ENCODE measurements at regions not wholly inside any gene's neighbourhood (a gene's known extent, or its start where the extent isn't known, plus 50 kb on each side); places are given as distances from the start of the nearest gene placed in this dataset.

DNA sequence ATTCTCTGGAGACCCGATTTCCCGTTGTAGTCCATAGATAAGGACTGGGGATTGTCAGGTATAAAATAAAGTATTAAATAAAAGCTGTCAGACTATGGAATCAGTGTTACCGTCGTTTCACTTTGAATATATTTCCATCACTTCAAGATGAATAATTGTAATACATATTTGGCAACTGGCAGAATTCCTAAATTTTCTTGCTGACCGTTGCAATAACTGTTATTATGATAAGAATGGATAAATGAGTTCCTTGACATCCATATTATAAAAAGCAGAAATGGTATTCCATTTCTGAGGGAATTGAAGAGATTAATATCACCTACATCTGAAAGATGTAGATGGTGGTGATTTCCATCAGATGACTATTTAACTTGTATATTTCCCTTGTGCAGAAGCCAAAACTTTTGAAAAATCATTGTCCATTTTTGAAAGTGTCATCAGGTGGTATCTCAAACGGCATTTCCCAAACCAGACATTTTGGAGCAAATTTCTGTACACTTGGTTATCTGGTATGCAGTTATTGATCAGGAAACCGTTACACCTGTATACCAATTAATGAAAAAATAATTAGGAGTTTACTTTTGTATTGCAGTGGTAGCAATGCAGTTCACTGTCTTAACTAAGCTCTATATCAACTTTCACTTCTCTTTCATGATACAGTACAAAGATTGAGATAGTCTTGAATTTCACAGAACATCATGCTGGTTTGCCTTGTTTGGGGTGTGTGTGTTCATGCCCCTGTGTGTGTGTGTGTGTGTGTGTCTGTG is 878.5 kb downstream of the PCDH18 start:
- Histone ChIP-seq H3K4me1 (ENCODE audit: control insufficient read depth in 3 of 3, insufficient read depth in 3 of 3, low read length in 3 of 3) (no peaks in the 10 kb centered on the region), H3K27ac (ENCODE audit: low read depth, low read length) (no peak overlapping the region), H3K9me3 (ENCODE audit: control insufficient read depth in 3 of 3, low read length in 3 of 3) (no peaks in the 10 kb centered on the region), H3K4me3 (ENCODE audit: low read length in 3 of 3) (no peak overlapping the region), H3K9ac (ENCODE audit: low read depth in 1 of 3, low read length in 3 of 3) (no peak overlapping the region), H3K27me3 (ENCODE audit: control insufficient read depth in 3 of 3, insufficient read depth in 3 of 3, low read length in 3 of 3) (no peaks in the 10 kb centered on the region), H3K36me3 (ENCODE audit: control insufficient read depth in 3 of 3, insufficient read depth in 3 of 3, low read length in 3 of 3) (no peaks in the 10 kb centered on the region)

DNA sequence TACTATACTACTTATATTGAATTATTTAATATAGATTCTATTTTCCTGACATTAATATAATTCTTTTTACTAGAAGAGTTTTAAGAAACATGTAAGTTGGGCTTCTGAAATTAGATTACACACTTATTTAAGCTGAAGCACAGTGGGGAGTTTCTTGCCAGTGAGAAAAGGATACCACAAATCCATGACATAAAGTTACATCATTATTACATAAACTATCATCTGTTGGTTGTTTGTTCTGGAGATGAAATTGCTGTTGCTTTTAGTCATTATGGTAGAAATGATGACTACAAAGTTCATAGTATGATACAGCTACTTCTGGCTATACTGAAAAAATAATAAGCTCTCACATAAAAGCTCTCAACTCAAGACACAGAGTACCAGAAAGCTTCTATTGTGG is 880.4 kb downstream of the PCDH18 start:
- Histone ChIP-seq H3K27me3 (ENCODE audit: control insufficient read depth in 3 of 3, insufficient read depth in 3 of 3, low read length in 3 of 3) (no peaks in the 10 kb centered on the region), H3K36me3 (ENCODE audit: control insufficient read depth in 3 of 3, insufficient read depth in 3 of 3, low read length in 3 of 3) (no peaks in the 10 kb centered on the region), H3K9ac (ENCODE audit: low read depth in 1 of 3, low read length in 3 of 3) (no peak overlapping the region), H3K27ac (ENCODE audit: low read depth, low read length) (no peak overlapping the region), H3K4me3 (ENCODE audit: low read length in 3 of 3) (no peak overlapping the region), H3K9me3 (ENCODE audit: control insufficient read depth in 3 of 3, low read length in 3 of 3) (no peaks in the 10 kb centered on the region), H3K4me1 (ENCODE audit: control insufficient read depth in 3 of 3, insufficient read depth in 3 of 3, low read length in 3 of 3) (no peaks in the 10 kb centered on the region)

DNA sequence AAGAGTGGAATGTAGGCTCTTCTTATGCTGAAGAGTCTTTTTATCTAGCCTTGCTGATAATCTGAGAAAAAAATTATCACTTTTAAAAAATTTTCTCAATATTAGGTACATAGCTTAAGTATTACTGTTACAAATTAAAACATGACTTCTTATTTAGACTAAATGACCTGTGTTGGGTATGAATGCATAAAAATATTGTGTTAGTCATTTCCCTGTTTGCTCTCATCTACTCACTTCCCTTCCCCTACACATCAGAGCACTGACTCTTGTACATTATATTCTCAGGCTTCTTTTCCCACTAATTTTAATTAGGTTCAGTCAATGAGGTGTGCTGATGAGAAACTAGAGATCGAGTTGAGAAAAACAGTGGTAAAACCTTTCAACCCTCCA is 881.0 kb downstream of the PCDH18 start:
- Histone ChIP-seq H3K4me3 (ENCODE audit: low read length in 3 of 3) (no peak overlapping the region), H3K9me3 (ENCODE audit: control insufficient read depth in 3 of 3, low read length in 3 of 3) (no peaks in the 10 kb centered on the region), H3K36me3 (ENCODE audit: control insufficient read depth in 3 of 3, insufficient read depth in 3 of 3, low read length in 3 of 3) (no peaks in the 10 kb centered on the region), H3K9ac (ENCODE audit: low read depth in 1 of 3, low read length in 3 of 3) (no peak overlapping the region), H3K27me3 (ENCODE audit: control insufficient read depth in 3 of 3, insufficient read depth in 3 of 3, low read length in 3 of 3) (no peaks in the 10 kb centered on the region), H3K4me1 (ENCODE audit: control insufficient read depth in 3 of 3, insufficient read depth in 3 of 3, low read length in 3 of 3) (no peaks in the 10 kb centered on the region), H3K27ac (ENCODE audit: low read depth, low read length) (no peak overlapping the region)

DNA sequence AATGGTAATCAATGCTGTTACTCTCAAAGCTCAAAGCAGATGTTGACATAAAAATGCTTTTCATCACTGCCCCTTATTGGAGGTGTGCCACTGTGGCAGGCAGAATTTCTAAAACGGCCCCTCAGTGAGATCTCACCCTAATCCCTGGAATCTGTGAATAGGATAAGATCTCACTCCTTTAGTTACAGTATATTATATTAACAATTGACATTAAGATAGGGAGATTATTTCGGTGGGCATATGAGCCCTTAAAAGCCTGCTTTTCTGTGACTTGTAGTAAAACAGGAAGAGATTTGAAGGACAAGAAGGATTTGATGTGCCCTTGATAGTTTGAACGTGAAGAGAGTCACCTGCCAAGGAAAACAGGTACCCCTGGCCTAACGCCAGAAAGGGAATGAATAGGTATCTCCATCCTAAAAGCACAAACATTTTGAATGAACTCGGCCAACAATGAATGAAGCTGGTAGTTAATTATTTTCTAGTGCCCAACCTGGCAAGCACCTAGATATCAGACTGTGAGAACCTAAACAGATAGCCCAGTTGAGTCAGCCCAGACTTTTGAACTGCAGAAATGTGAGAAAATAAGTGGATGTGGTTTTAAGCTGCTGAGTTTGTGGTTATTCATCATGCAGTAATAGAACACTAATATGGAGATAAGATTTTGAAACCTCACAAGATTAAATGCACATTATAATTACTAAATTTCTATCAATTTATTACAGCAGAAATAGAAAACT is 881.6 kb downstream of the PCDH18 start:
- no peaks in the 10 kb centered on the region for H3K4me1 ChIP-seq (ENCODE audit: control insufficient read depth in 3 of 3, insufficient read depth in 3 of 3, low read length in 3 of 3)
- H3K4me3 ChIP-seq (ENCODE audit: low read length in 3 of 3): no peak overlapping the region
- no peaks in the 10 kb centered on the region for H3K9me3 ChIP-seq (ENCODE audit: control insufficient read depth in 3 of 3, low read length in 3 of 3)
- no peaks in the 10 kb centered on the region for H3K36me3 ChIP-seq (ENCODE audit: control insufficient read depth in 3 of 3, insufficient read depth in 3 of 3, low read length in 3 of 3)
- H3K9ac ChIP-seq (ENCODE audit: low read depth in 1 of 3, low read length in 3 of 3): no peak overlapping the region
- H3K27me3 ChIP-seq (ENCODE audit: control insufficient read depth in 3 of 3, insufficient read depth in 3 of 3, low read length in 3 of 3): no peaks in the 10 kb centered on the region
- no peak overlapping the region for H3K27ac ChIP-seq (ENCODE audit: low read depth, low read length)

DNA sequence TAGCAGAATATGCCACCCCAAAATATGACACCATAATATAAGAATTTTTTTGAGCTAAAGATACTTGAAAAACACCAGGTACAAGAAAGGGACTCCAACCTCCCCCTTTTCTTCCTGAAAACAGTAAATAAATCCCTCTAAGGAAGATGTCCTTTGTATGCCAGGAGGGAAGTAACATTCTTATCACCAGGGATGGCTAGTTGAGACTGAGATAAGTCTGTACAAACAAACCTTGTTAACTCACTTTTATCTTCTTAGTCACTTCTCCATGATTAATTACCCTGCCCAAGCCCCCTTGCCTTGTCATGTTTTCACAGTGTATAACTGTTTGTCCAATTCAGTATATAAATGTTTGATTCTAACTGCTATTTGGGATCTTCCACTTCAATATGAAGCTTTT is 888.0 kb downstream of the PCDH18 start:
- no peak overlapping the region for H3K27ac ChIP-seq (ENCODE audit: low read depth, low read length)
- H3K36me3 ChIP-seq (ENCODE audit: control insufficient read depth in 3 of 3, insufficient read depth in 3 of 3, low read length in 3 of 3): no peaks in the 10 kb centered on the region
- no peaks in the 10 kb centered on the region for H3K4me1 ChIP-seq (ENCODE audit: control insufficient read depth in 3 of 3, insufficient read depth in 3 of 3, low read length in 3 of 3)
- H3K9ac ChIP-seq (ENCODE audit: low read depth in 1 of 3, low read length in 3 of 3): no peak overlapping the region
- H3K27me3 ChIP-seq (ENCODE audit: control insufficient read depth in 3 of 3, insufficient read depth in 3 of 3, low read length in 3 of 3): no peaks in the 10 kb centered on the region
- H3K4me3 ChIP-seq (ENCODE audit: low read length in 3 of 3): no peak overlapping the region
- no peaks in the 10 kb centered on the region for H3K9me3 ChIP-seq (ENCODE audit: control insufficient read depth in 3 of 3, low read length in 3 of 3)

DNA sequence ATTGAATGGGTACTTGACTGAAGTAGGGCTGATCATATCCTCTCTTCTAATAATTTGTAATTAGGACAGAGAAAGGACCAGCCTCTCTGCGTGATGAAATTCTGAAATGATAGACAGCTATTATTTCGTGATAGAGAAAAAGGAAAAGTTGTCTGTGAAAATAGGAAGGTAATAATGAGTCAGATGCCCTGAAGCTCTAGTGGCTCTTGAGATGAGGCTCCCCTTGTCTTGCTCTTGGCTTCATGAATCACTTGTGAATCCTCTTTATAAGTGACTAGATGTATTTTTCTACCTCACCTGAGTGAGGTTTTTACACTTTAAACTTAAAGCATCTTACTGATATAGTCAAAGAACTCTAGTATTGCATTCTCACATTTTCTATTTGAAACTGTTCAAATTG is 888.9 kb downstream of the PCDH18 start:
- H3K4me3 ChIP-seq (ENCODE audit: low read length in 3 of 3): no peak overlapping the region
- H3K4me1 ChIP-seq (ENCODE audit: control insufficient read depth in 3 of 3, insufficient read depth in 3 of 3, low read length in 3 of 3): no peaks in the 10 kb centered on the region
- no peak overlapping the region for H3K9ac ChIP-seq (ENCODE audit: low read depth in 1 of 3, low read length in 3 of 3)
- H3K36me3 ChIP-seq (ENCODE audit: control insufficient read depth in 3 of 3, insufficient read depth in 3 of 3, low read length in 3 of 3): no peaks in the 10 kb centered on the region
- no peaks in the 10 kb centered on the region for H3K27me3 ChIP-seq (ENCODE audit: control insufficient read depth in 3 of 3, insufficient read depth in 3 of 3, low read length in 3 of 3)
- no peaks in the 10 kb centered on the region for H3K9me3 ChIP-seq (ENCODE audit: control insufficient read depth in 3 of 3, low read length in 3 of 3)
- no peak overlapping the region for H3K27ac ChIP-seq (ENCODE audit: low read depth, low read length)

DNA sequence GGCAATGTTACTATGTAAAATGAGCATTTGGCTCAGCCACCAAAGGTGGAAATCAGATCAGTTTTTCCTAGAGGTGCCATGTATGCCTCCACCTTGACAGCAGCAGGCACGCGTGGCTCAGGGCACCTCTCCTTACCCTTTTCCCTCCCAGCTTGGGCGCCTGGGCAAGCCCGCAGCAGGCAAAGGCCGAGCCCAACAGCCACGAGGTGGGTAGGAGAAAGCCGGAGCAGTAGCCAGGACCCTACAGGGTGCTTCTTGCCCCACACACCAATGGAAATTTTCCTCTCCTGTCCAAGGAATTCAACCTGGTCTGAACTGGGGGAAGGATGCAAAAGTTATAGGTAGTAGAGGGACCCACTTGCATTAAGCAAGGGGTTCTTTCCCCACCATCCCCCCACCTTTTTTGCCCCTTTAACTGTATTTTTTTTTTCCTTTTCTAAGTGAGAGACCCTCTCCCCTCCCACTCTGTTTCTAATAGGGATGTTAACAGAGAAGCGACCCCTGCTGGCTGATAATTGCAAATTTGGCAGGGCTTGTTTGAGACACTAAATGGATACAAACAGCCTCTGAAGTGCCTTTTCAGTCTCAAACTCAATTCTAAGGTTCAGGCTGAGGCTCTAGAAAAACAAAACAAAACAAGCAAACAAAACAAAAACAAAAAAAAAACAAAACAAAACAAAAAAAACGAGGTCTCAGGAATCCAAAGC is 895.1 kb downstream of the PCDH18 start:
- Histone ChIP-seq H3K27ac (ENCODE audit: low read depth, low read length) (no peak overlapping the region), H3K4me1 (ENCODE audit: control insufficient read depth in 3 of 3, insufficient read depth in 3 of 3, low read length in 3 of 3) (no peaks in the 10 kb centered on the region), H3K27me3 (ENCODE audit: control insufficient read depth in 3 of 3, insufficient read depth in 3 of 3, low read length in 3 of 3) (no peaks in the 10 kb centered on the region), H3K36me3 (ENCODE audit: control insufficient read depth in 3 of 3, insufficient read depth in 3 of 3, low read length in 3 of 3) (no peaks in the 10 kb centered on the region), H3K9me3 (ENCODE audit: control insufficient read depth in 3 of 3, low read length in 3 of 3) (no peaks in the 10 kb centered on the region), H3K4me3 (ENCODE audit: low read length in 3 of 3) (no peak overlapping the region), H3K9ac (ENCODE audit: low read depth in 1 of 3, low read length in 3 of 3) (no peak overlapping the region)

DNA sequence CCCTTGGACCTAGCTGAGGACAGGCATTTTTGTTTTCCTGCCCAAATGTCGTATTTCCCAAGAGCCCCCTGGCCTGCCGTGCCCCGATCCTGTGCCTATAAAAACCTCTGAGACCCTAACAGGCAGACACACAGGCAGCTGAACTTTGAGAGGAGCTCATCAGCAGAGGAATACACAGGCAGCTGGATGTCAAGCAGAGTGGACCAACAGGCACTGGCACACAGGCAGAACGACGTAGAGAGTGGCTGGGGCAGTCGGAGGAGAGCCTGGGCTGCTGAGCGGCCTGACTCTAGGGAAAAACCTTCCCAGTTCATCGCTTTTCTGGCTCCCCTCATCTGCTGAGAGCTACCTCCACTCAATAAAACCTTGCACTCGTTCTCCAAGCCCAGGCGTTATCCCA is 896.1 kb downstream of the PCDH18 start:
- Histone ChIP-seq H3K4me3 (ENCODE audit: low read length in 3 of 3) (no peak overlapping the region), H3K9me3 (ENCODE audit: control insufficient read depth in 3 of 3, low read length in 3 of 3) (no peaks in the 10 kb centered on the region), H3K27ac (ENCODE audit: low read depth, low read length) (no peak overlapping the region), H3K9ac (ENCODE audit: low read depth in 1 of 3, low read length in 3 of 3) (no peak overlapping the region), H3K36me3 (ENCODE audit: control insufficient read depth in 3 of 3, insufficient read depth in 3 of 3, low read length in 3 of 3) (no peaks in the 10 kb centered on the region), H3K27me3 (ENCODE audit: control insufficient read depth in 3 of 3, insufficient read depth in 3 of 3, low read length in 3 of 3) (no peaks in the 10 kb centered on the region), H3K4me1 (ENCODE audit: control insufficient read depth in 3 of 3, insufficient read depth in 3 of 3, low read length in 3 of 3) (no peaks in the 10 kb centered on the region)

DNA sequence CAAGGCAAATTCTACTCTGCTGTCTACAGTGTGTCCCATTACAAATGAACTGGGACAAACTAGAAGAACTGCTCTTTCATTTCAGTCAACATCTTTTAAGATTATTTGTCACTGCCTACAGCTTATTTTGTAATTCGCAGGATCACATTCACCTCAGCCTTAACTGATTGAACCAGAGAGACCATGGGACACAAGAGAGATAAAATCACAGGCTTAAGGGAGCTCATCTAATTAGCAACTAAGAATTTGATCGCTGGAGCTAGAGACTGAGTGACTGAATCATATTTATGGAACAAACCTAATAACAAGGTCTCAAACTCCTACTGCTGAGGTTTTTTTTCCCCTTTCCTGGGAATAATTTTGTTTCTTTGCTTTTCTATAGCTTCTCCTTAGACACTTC is 898.2 kb downstream of the PCDH18 start:
- no peak overlapping the region for H3K9ac ChIP-seq (ENCODE audit: low read depth in 1 of 3, low read length in 3 of 3)
- no peaks in the 10 kb centered on the region for H3K4me1 ChIP-seq (ENCODE audit: control insufficient read depth in 3 of 3, insufficient read depth in 3 of 3, low read length in 3 of 3)
- H3K9me3 ChIP-seq (ENCODE audit: control insufficient read depth in 3 of 3, low read length in 3 of 3): no peaks in the 10 kb centered on the region

DNA sequence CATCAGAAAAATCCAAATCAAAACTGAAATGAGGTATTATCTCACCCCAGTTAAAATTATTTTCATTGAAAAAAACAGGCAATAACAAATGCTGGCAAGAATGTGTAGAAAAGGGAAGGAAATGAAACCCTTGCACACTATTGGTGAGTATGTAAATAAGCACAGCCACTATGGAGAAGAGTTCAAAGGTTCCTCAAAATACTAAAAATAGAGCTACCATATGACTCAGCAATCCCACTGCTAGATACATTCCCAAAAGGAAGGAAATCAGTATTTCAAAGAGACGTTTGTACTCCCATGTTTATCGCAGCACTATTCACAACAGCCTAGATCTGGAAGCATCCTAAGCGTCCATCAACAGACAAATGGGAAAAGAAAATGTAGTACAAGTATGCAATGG is 932.4 kb downstream of the PCDH18 start:
- Histone ChIP-seq H3K9me3 (ENCODE audit: control insufficient read depth in 3 of 3, low read length in 3 of 3) (no peaks in the 10 kb centered on the region), H3K4me1 (ENCODE audit: control insufficient read depth in 3 of 3, insufficient read depth in 3 of 3, low read length in 3 of 3) (no peaks in the 10 kb centered on the region), H3K27ac (ENCODE audit: low read depth, low read length) (no peak overlapping the region), H3K27me3 (ENCODE audit: control insufficient read depth in 3 of 3, insufficient read depth in 3 of 3, low read length in 3 of 3) (no peaks in the 10 kb centered on the region), H3K36me3 (ENCODE audit: control insufficient read depth in 3 of 3, insufficient read depth in 3 of 3, low read length in 3 of 3) (no peaks in the 10 kb centered on the region), H3K4me3 (ENCODE audit: low read length in 3 of 3) (no peak overlapping the region), H3K9ac (ENCODE audit: low read depth in 1 of 3, low read length in 3 of 3) (no peak overlapping the region)

More for the DNA sequence above, 898.2 kb downstream of the PCDH18 start:
- no peaks in the 10 kb centered on the region for H3K27me3 ChIP-seq (ENCODE audit: control insufficient read depth in 3 of 3, insufficient read depth in 3 of 3, low read length in 3 of 3)
- no peak overlapping the region for H3K4me3 ChIP-seq (ENCODE audit: low read length in 3 of 3)
- no peak overlapping the region for H3K27ac ChIP-seq (ENCODE audit: low read depth, low read length)
- no peaks in the 10 kb centered on the region for H3K36me3 ChIP-seq (ENCODE audit: control insufficient read depth in 3 of 3, insufficient read depth in 3 of 3, low read length in 3 of 3)
